ENCODE measurements at regions not wholly inside any gene's neighbourhood (a gene's known extent, or its start where the extent isn't known, plus 50 kb on each side); places are given as distances from the start of the nearest gene placed in this dataset.

DNA sequence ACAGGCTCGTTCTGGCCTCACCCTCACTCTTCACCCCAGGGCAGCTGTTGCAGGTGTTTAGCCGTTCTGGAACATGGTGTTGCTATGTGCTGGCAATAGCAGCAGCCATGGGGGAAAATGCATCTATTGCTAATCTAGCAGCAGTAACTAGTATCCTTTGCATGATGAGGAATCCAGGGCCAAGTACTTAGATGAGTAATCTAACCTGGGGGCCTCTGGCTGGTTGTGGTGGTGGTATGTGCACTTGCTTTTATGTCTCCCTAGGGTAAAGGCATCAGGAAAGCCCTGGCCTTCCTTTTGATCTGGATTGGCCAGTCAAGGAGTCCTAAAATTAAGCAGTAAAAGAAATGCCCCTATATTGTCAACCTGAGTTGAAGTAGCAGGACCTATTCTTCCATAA is 594.5 kb upstream of the MAP3K7 start:
- no TSS peak for BruUV-seq (replicated peaks)

DNA sequence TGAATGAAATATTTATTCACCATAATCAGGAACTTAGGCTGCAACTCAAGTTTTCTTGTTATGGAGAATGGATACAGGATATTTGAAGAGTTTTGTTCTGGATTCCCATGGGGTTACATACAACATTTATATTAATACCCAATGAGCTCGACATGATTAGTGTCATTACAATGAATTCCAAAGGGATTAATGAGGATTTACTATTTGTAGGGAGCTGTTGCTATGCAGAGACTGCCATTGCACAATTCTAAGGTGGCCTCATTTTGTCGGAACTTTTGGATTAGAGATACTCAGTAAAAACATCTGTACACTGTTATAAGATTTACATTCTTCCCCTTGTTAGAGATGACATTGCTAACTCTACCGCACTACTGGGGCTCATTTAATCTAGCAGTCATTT is 586.8 kb upstream of the MAP3K7 start:
- TF ChIP-seq, protein P1, sequence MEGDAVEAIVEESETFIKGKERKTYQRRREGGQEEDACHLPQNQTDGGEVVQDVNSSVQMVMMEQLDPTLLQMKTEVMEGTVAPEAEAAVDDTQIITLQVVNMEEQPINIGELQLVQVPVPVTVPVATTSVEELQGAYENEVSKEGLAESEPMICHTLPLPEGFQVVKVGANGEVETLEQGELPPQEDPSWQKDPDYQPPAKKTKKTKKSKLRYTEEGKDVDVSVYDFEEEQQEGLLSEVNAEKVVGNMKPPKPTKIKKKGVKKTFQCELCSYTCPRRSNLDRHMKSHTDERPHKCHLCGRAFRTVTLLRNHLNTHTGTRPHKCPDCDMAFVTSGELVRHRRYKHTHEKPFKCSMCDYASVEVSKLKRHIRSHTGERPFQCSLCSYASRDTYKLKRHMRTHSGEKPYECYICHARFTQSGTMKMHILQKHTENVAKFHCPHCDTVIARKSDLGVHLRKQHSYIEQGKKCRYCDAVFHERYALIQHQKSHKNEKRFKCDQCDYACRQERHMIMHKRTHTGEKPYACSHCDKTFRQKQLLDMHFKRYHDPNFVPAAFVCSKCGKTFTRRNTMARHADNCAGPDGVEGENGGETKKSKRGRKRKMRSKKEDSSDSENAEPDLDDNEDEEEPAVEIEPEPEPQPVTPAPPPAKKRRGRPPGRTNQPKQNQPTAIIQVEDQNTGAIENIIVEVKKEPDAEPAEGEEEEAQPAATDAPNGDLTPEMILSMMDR (conservative IDR thresholded peaks at IDR 0.05): no peak
- no peak for TF ChIP-seq EZH2 (IDR thresholded peaks at IDR 0.05; ENCODE audit: low read depth)
- no peaks in the 10 kb centered on the region for H3K4me1 ChIP-seq (replicated peaks; ENCODE audit: insufficient read depth)
- no TSS peak for BruUV-seq (replicated peaks)
- H3K4me3 ChIP-seq: no peak overlapping the region
- no peaks in the 10 kb centered on the region for H4K20me1 ChIP-seq (ENCODE audit: insufficient read depth)
- H2AFZ ChIP-seq: no peak overlapping the region
- no peaks in the 10 kb centered on the region for H3K36me3 ChIP-seq (ENCODE audit: low read depth)
- ChIA-PET POLR2A (ENCODE audit: unreplicated experiment) (no interaction called here), CTCF (no interaction called here)
- H3K27me3 ChIP-seq (ENCODE audit: insufficient read depth, low read depth): no peaks in the 10 kb centered on the region
- no peak for DNase-seq
- H3K27ac ChIP-seq: no peak overlapping the region
- intact Hi-C loops (cut with micrococcal nuclease; ENCODE audit: unreplicated experiment): no loop called here
- H3K79me2 ChIP-seq (ENCODE audit: low read depth): no peaks in the 10 kb centered on the region
- H3F3A ChIP-seq (ENCODE audit: insufficient read depth, low read depth): no peaks in the 10 kb centered on the region
- no peaks in the 10 kb centered on the region for H3K9me3 ChIP-seq (ENCODE audit: insufficient read depth, low read depth)
- H3K4me2 ChIP-seq: no peak overlapping the region
- H3K9me2 ChIP-seq (ENCODE audit: insufficient read depth): no peaks in the 10 kb centered on the region

More for the DNA sequence above, 594.5 kb upstream of the MAP3K7 start:
- no peak overlapping the region for H3K4me2 ChIP-seq
- H4K20me1 ChIP-seq (ENCODE audit: insufficient read depth): no peaks in the 10 kb centered on the region
- ChIA-PET POLR2A (ENCODE audit: unreplicated experiment) (no interaction called here), CTCF (no interaction called here)
- DNase-seq: no peak
- H2AFZ ChIP-seq: no peak overlapping the region
- H3K9me2 ChIP-seq (ENCODE audit: insufficient read depth): no peaks in the 10 kb centered on the region
- no peak overlapping the region for H3K4me3 ChIP-seq
- H3K9me3 ChIP-seq (ENCODE audit: insufficient read depth, low read depth): no peaks in the 10 kb centered on the region
- H3K4me1 ChIP-seq (replicated peaks; ENCODE audit: insufficient read depth): no peaks in the 10 kb centered on the region
- no peaks in the 10 kb centered on the region for H3K36me3 ChIP-seq (ENCODE audit: low read depth)
- TF ChIP-seq, protein P1 (conservative IDR thresholded peaks at IDR 0.05): no peak
- TF ChIP-seq EZH2 (IDR thresholded peaks at IDR 0.05; ENCODE audit: low read depth): no peak
- H3F3A ChIP-seq (ENCODE audit: insufficient read depth, low read depth): no peaks in the 10 kb centered on the region
- H3K79me2 ChIP-seq (ENCODE audit: low read depth): no peaks in the 10 kb centered on the region
- H3K27ac ChIP-seq: no peak overlapping the region
- intact Hi-C loops (cut with micrococcal nuclease; ENCODE audit: unreplicated experiment): no loop called here
- H3K27me3 ChIP-seq (ENCODE audit: insufficient read depth, low read depth): no peaks in the 10 kb centered on the region

DNA sequence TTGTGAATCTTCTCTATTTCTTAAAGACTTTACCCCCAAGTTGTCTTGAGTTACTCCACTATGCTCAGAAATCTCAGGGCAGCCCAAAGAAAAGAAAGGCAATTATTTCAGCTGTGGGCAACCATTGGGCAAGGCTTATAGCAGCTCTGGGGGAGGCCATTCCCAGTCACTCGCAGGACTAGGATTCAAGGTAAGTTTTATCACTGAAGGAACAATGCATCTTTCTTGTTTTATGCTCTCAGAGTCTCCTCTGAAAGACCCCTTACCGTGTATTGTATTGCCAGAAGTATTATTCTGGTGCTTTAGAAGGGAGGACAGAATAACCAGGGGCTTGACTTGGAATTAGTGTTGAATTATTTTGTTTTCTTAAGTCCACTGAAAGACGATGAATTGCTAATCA is 586.3 kb upstream of the MAP3K7 start:
- no peaks in the 10 kb centered on the region for H3K36me3 ChIP-seq (ENCODE audit: low read depth)
- H3K79me2 ChIP-seq (ENCODE audit: low read depth): no peaks in the 10 kb centered on the region
- no peaks in the 10 kb centered on the region for H3K9me2 ChIP-seq (ENCODE audit: insufficient read depth)
- H3K27me3 ChIP-seq (ENCODE audit: insufficient read depth, low read depth): no peaks in the 10 kb centered on the region
- no peak for DNase-seq
- no peak overlapping the region for H3K27ac ChIP-seq
- H3F3A ChIP-seq (ENCODE audit: insufficient read depth, low read depth): no peaks in the 10 kb centered on the region
- ChIA-PET CTCF (no interaction called here), POLR2A (ENCODE audit: unreplicated experiment) (no interaction called here)
- intact Hi-C loops (cut with micrococcal nuclease; ENCODE audit: unreplicated experiment): no loop called here
- no peak overlapping the region for H3K4me2 ChIP-seq
- TF ChIP-seq EZH2 (IDR thresholded peaks at IDR 0.05; ENCODE audit: low read depth): no peak
- TF ChIP-seq, protein P1 (conservative IDR thresholded peaks at IDR 0.05): no peak
- no peak overlapping the region for H3K4me3 ChIP-seq
- H3K4me1 ChIP-seq (replicated peaks; ENCODE audit: insufficient read depth): no peaks in the 10 kb centered on the region
- H2AFZ ChIP-seq: no peak overlapping the region
- no TSS peak for BruUV-seq (replicated peaks)
- H4K20me1 ChIP-seq (ENCODE audit: insufficient read depth): no peaks in the 10 kb centered on the region
- no peaks in the 10 kb centered on the region for H3K9me3 ChIP-seq (ENCODE audit: insufficient read depth, low read depth)
